Endodermal cell (in vitro differentiated cells): ENCODE measurements at regions not wholly inside any gene's neighbourhood (a gene's known extent, or its start where the extent isn't known, plus 50 kb on each side); places are given as distances from the start of the nearest gene placed in this dataset.

Experiments used
- DNase-seq: peaks from one replicate; pipeline ENCODE4 v3.0.0-alpha.2; 2017
- H3K27ac ChIP-seq: 2 replicates; pipeline ENCODE4 v1.5.1; 2013; ENCODE audit warnings: mild to moderate bottlenecking, low read depth, low read length, moderate library complexity
- H3K27me3 ChIP-seq: 2 replicates; pipeline ENCODE4 v1.6.1; 2013; ENCODE audit warnings: mild to moderate bottlenecking, low read length, moderate library complexity; ENCODE audit not compliant: insufficient read depth, control insufficient read depth, poor library complexity, severe bottlenecking
- H3K36me3 ChIP-seq: 2 replicates; pipeline ENCODE4 v1.7.0; 2013; ENCODE audit warnings: mild to moderate bottlenecking, low read length, moderate library complexity; ENCODE audit not compliant: control insufficient read depth, insufficient read depth
- H3K4me1 ChIP-seq: one replicate; pipeline ENCODE4 v1.7.0; 2013; ENCODE audit warnings: low read length; ENCODE audit not compliant: control insufficient read depth, insufficient read depth
- H3K4me3 ChIP-seq: 2 replicates; pipeline ENCODE4 v1.5.1; 2013; ENCODE audit warnings: mild to moderate bottlenecking, low read length, moderate library complexity
- H3K9ac ChIP-seq: 2 replicates; pipeline ENCODE4 v1.6.1; 2013; ENCODE audit warnings: mild to moderate bottlenecking, low read length, moderate library complexity; ENCODE audit not compliant: poor library complexity, severe bottlenecking; ENCODE audit errors: extremely low read depth
- H3K9me3 ChIP-seq: 2 replicates; pipeline ENCODE4 v1.6.1; 2013; ENCODE audit warnings: mild to moderate bottlenecking, low read length, moderate library complexity; ENCODE audit not compliant: control insufficient read depth
- H3K27ac Mint-ChIP-seq: 2 replicates; pipeline ENCODE4 v1.8.0; 2020; ENCODE audit warnings: mixed read lengths
- H3K27me3 Mint-ChIP-seq: 2 replicates; pipeline ENCODE4 v1.8.0; 2021; ENCODE audit warnings: mild to moderate bottlenecking, mixed read lengths; ENCODE audit not compliant: insufficient read depth
- H3K36me3 Mint-ChIP-seq: 2 replicates; pipeline ENCODE4 v1.8.0; 2020; ENCODE audit warnings: low read depth, mixed read lengths
- H3K4me1 Mint-ChIP-seq: 2 replicates; pipeline ENCODE4 v1.8.0; 2020; ENCODE audit warnings: mixed read lengths
- H3K4me3 Mint-ChIP-seq: 2 replicates; pipeline ENCODE4 v1.8.0; 2020; ENCODE audit warnings: mild to moderate bottlenecking, moderate library complexity, mixed read lengths
- H3K9me3 Mint-ChIP-seq: 2 replicates; pipeline ENCODE4 v1.8.0; 2020; ENCODE audit warnings: mild to moderate bottlenecking, mixed read lengths
- CTCF ChIP-seq: fragments of 200-600 bp; sonication (generic); conservative IDR thresholded peaks from 2 replicates; pipeline ENCODE4 v1.5.0; 2021; ENCODE audit warnings: antibody characterized with exemption, mild to moderate bottlenecking
- WGBS, 2 experiments: methylation state at CpG; one replicate each; pipeline versions ENCODE4 v1.1.5 to v1.1.7; 2013; ENCODE audit warnings: missing lambda C conversion rate in 2 of 2, mixed read lengths in 1 of 2; ENCODE audit not compliant: insufficient coverage in 1 of 2, insufficient read length in 1 of 2; 5-methylcytosine and 5-hydroxymethylcytosine counted together

GRCh38 chr6:11899645-11900044, 112.5 kb upstream of the HIVEP1 start:
- no peaks in the 10 kb centered on the region for H3K36me3 ChIP-seq
- Mint-ChIP-seq H3K36me3 (no peaks in the 10 kb centered on the region), H3K4me1 (peaks cover 16% of the 10 kb centered on the region), H3K27me3 (no peaks in the 10 kb centered on the region), H3K4me3 (no peak overlapping the region), H3K9me3 (no peaks in the 10 kb centered on the region), H3K27ac (no peak overlapping the region)
- H3K9me3 ChIP-seq = no peaks in the 10 kb centered on the region
- no peaks in the 10 kb centered on the region for H3K27me3 ChIP-seq
- H3K9ac ChIP-seq = no peak overlapping the region
- no peak overlapping the region for H3K27ac ChIP-seq
- no peaks in the 10 kb centered on the region for H3K4me1 ChIP-seq
- WGBS, 2 experiments = 96 to 100% methylated on average over 1 of the region's 1 CpG
- no peak overlapping the region for H3K4me3 ChIP-seq
- no peak for TF ChIP-seq CTCF
- DNase-seq = no peak

GRCh38 chr6:11894212-11894611, 115.6 kb upstream of the ADTRP start:
- Histone ChIP-seq H3K27me3 (no peaks in the 10 kb centered on the region), H3K27ac (no peak overlapping the region), H3K9ac (no peak overlapping the region), H3K4me1 (no peaks in the 10 kb centered on the region), H3K4me3 (no peak overlapping the region), H3K9me3 (no peaks in the 10 kb centered on the region), H3K36me3 (no peaks in the 10 kb centered on the region)
- DNase-seq = no peak
- no peak for TF ChIP-seq CTCF
- 91% methylated on average over 1 of the region's 1 CpG; no CpG with 5 or more reads in 1 of the 2 experiments for WGBS, 2 experiments
- Mint-ChIP-seq H3K27me3 (no peaks in the 10 kb centered on the region), H3K27ac (no peak overlapping the region), H3K4me3 (no peak overlapping the region), H3K36me3 (no peaks in the 10 kb centered on the region), H3K9me3 (no peaks in the 10 kb centered on the region), H3K4me1 (no peaks in the 10 kb centered on the region)

GRCh38 chr6:11891547-11891946, 112.9 kb upstream of the ADTRP start:
- no peak for DNase-seq
- H3K27ac ChIP-seq = no peak overlapping the region
- H3K9ac ChIP-seq = no peak overlapping the region
- H3K36me3 ChIP-seq = no peaks in the 10 kb centered on the region
- no peak overlapping the region for H3K27ac Mint-ChIP-seq
- no peaks in the 10 kb centered on the region for H3K9me3 ChIP-seq
- no peaks in the 10 kb centered on the region for H3K4me1 ChIP-seq
- no peaks in the 10 kb centered on the region for H3K27me3 ChIP-seq
- no peaks in the 10 kb centered on the region for H3K27me3 Mint-ChIP-seq
- H3K4me1 Mint-ChIP-seq = no peaks in the 10 kb centered on the region
- no peak overlapping the region for H3K4me3 ChIP-seq
- no peaks in the 10 kb centered on the region for H3K9me3 Mint-ChIP-seq
- H3K36me3 Mint-ChIP-seq = no peaks in the 10 kb centered on the region
- H3K4me3 Mint-ChIP-seq = no peak overlapping the region
- TF ChIP-seq CTCF = no peak
